K562 (cell line): ENCODE measurements at regions not wholly inside any gene's neighbourhood (a gene's known extent, or its start where the extent isn't known, plus 50 kb on each side); places are given as distances from the start of the nearest gene placed in this dataset.

Experiments used
- ATAC-seq: fragments of 200-7000 bp; cut with Tn5 transposase; 3 replicates; pipeline ENCODE4 v1.9.1; 2020; ENCODE audit warnings: moderate library complexity
- BruUV-seq: library from RNA; stranded (reverse); fragments of 400-500 nt; replicated peaks from 2 replicates; lab custom pipeline; 2021; lab: Mats Ljungman, UMichigan
- CTCF ChIA-PET: fragments of 300-600 bp; formaldehyde crosslinking; extraction: SDS; loops from one replicate; lab custom pipeline; 2021; ENCODE audit warnings: low intra/inter-chr PET ratio; lab: Yijun Ruan, JAX
- POLR2A ChIA-PET: fragments of 300-600, 350-650 bp; sonication (Branson Sonifier 250); formaldehyde crosslinking; extraction: SDS; loops from one replicate; lab custom pipeline; 2021; ENCODE audit warnings: antibody characterized with exemption, inconsistent platforms; lab: Yijun Ruan, JAX
- DNase-seq, 4 experiments: peaks; one replicate each; pipeline versions ENCODE4 v3.0.0 to v3.0.0-alpha.2; 2011 to 2018; ENCODE audit warnings: low spot score in 3 of 4, mixed read lengths in 3 of 4; ENCODE audit errors: extremely low read depth in 1 of 4
- FAIRE-seq: peaks from 2 replicates; lab custom pipeline; 2011; peaks lifted over from hg19 to GRCh38; lab: Jason Lieb, UNC
- H2AFZ ChIP-seq: 2 replicates; pipeline ENCODE4 v1.6.0; 2011; ENCODE audit warnings: low read depth, low read length, control low read depth, inconsistent platforms
- H3K27ac ChIP-seq: fragments of 200-600 bp; 3 replicates; pipeline ENCODE4 v1.8.0; 2011; ENCODE audit warnings: low read depth, mild to moderate bottlenecking, control low read depth, inconsistent platforms, low read length, moderate library complexity, mixed read lengths; ENCODE audit errors: extremely low read depth
- H3K27me3 ChIP-seq, 2 experiments: fragments of 300-600 bp in 1 of 2; 2 replicates in 1 of 2; 3 replicates in 1 of 2; pipeline versions ENCODE4 v1.6.0 to v1.8.0; 2011; ENCODE audit warnings: inconsistent platforms in 2 of 2, low read length in 2 of 2, mild to moderate bottlenecking in 1 of 2, mixed read lengths in 1 of 2, moderate library complexity in 1 of 2; ENCODE audit not compliant: control insufficient read depth in 2 of 2, insufficient read depth in 2 of 2
- H3K36me3 ChIP-seq: fragments of 300-600 bp; 3 replicates; pipeline ENCODE4 v1.8.0; 2011; ENCODE audit warnings: mild to moderate bottlenecking, low read length, inconsistent platforms; ENCODE audit not compliant: control insufficient read depth, insufficient read depth
- H3K4me1 ChIP-seq, 2 experiments: fragments of 200-600 bp in 1 of 2; replicated peaks in 1 of 2; 2 replicates in 1 of 2; 3 replicates in 1 of 2; pipeline versions ENCODE4 v1.5.1 to v1.8.0; 2011; ENCODE audit warnings: inconsistent platforms in 2 of 2, low read length in 2 of 2, mild to moderate bottlenecking in 1 of 2, mixed read lengths in 1 of 2, moderate library complexity in 1 of 2; ENCODE audit not compliant: control insufficient read depth in 2 of 2, insufficient read depth in 2 of 2
- H3K4me2 ChIP-seq: 2 replicates; pipeline ENCODE4 v1.6.1; 2011; ENCODE audit warnings: low read length, control low read depth, inconsistent platforms, mixed read lengths; ENCODE audit not compliant: insufficient read depth
- H3K4me3 ChIP-seq: fragments of 200-600 bp; sonication (generic), shearing (Covaris generic); 2 replicates; pipeline ENCODE4 v1.5.1; 2016; ENCODE audit warnings: control low read depth, inconsistent platforms
- H3K79me2 ChIP-seq: fragments of 200-600 bp; 3 replicates; pipeline ENCODE4 v1.8.0; 2011; ENCODE audit warnings: low read length, inconsistent platforms; ENCODE audit not compliant: control insufficient read depth, insufficient read depth
- H3K9ac ChIP-seq, 2 experiments: 2 replicates each; pipeline versions ENCODE4 v1.6.0 to v1.6.1; 2011; ENCODE audit warnings: low read depth in 2 of 2, low read length in 2 of 2, control low read depth in 1 of 2, inconsistent platforms in 1 of 2, mild to moderate bottlenecking in 1 of 2, mixed read lengths in 1 of 2; ENCODE audit not compliant: insufficient read depth in 1 of 2
- H3K9me1 ChIP-seq: one replicate; pipeline ENCODE4 v1.6.0; 2011; ENCODE audit warnings: inconsistent platforms, mild to moderate bottlenecking, low read length, moderate library complexity; ENCODE audit not compliant: control insufficient read depth, insufficient read depth
- H3K9me3 ChIP-seq: replicated peaks from 2 replicates; pipeline ENCODE4 v1.5.1; 2011; ENCODE audit warnings: low read depth, low read length, inconsistent platforms; ENCODE audit not compliant: control insufficient read depth, insufficient read depth
- H4K20me1 ChIP-seq: replicated peaks from 2 replicates; pipeline ENCODE4 v1.6.1; 2011; ENCODE audit warnings: low read length, inconsistent platforms, mixed read lengths; ENCODE audit not compliant: control insufficient read depth, insufficient read depth
- BRF1 ChIP-seq: IDR thresholded peaks from 3 replicates; pipeline ENCODE4 v1.6.1; 2011; ENCODE audit warnings: borderline replicate concordance, mild to moderate bottlenecking; ENCODE audit not compliant: insufficient read length; ENCODE audit errors: extremely low read depth
- HMGXB4 ChIP-seq: sonication (generic); formaldehyde crosslinking; IDR thresholded peaks from 2 replicates; pipeline ENCODE4 v1.8.1; 2023; ENCODE audit warnings: mild to moderate bottlenecking, missing genetic modification reagents
- IFI16 ChIP-seq: fragments of 250-450 bp; sonication (Bioruptor Pico); IDR thresholded peaks from 2 replicates; pipeline ENCODE4 v2.1.2; 2022; ENCODE audit warnings: mild to moderate bottlenecking, inconsistent platforms
- MAFF ChIP-seq: IDR thresholded peaks from 2 replicates; pipeline ENCODE4 v1.6.1; 2012; ENCODE audit warnings: low read length, improper control_type of control experiment
- NFXL1 ChIP-seq: fragments of 450-650 bp; formaldehyde crosslinking; IDR thresholded peaks from 2 replicates; pipeline ENCODE4 v1.4.0; 2021; ENCODE audit warnings: mild to moderate bottlenecking
- STAT5B ChIP-seq: fragments of 250-450 bp; sonication (Bioruptor Pico); IDR thresholded peaks from 2 replicates; pipeline ENCODE4 v1.8.0; 2021; ENCODE audit warnings: mild to moderate bottlenecking, inconsistent platforms
- ZBTB17 ChIP-seq: fragments of 450-650 bp; formaldehyde crosslinking; IDR thresholded peaks from 2 replicates; pipeline ENCODE4 v1.4.0; 2020; ENCODE audit warnings: mild to moderate bottlenecking
- ZNF224 ChIP-seq: sonication (generic); formaldehyde crosslinking; IDR thresholded peaks from 2 replicates; pipeline ENCODE4 v1.8.0; 2022; ENCODE audit warnings: mild to moderate bottlenecking, missing genetic modification reagents
- WGBS: fragments of 100-300 bp; shearing (Covaris generic); methylation state at CpG from one replicate; pipeline ENCODE4 v1.1.6; 2016; ENCODE audit warnings: low coverage, mixed read lengths; ENCODE audit not compliant: insufficient coverage; ENCODE audit errors: missing lambda C conversion rate; 5-methylcytosine and 5-hydroxymethylcytosine counted together
- in situ Hi-C: fragments of 300-500 bp; cut with MboI; formaldehyde crosslinking; loops from 4 replicates; pipeline ENCODE4 v1.15.0; 2018; ENCODE audit warnings: inconsistent platforms, mixed read lengths
- intact Hi-C: fragments of 100-400 bp; cut with micrococcal nuclease; formaldehyde crosslinking; loops from 2 replicates; pipeline ENCODE4 v1.14.2; 2022

- Histone ChIP-seq H3K27ac (no peak overlapping the region), H2AFZ (no peak overlapping the region), H3K36me3 (no peaks in the 10 kb centered on the region), H3K79me2 (no peaks in the 10 kb centered on the region), H3K9ac (no peak overlapping the region), H3K27me3 (no peaks in the 10 kb centered on the region), H3K4me3 (no peak overlapping the region), H3K4me2 (no peak overlapping the region), H4K20me1 (no peaks in the 10 kb centered on the region), H3K4me1 (no peaks in the 10 kb centered on the region), H3K9me3 (no peaks in the 10 kb centered on the region), H3K9me1 (no peaks in the 10 kb centered on the region)
- ATAC-seq: no peak
- intact Hi-C loops (no loop called here), in situ Hi-C loops (no loop called here)
- no peak for DNase-seq
- CTCF ChIA-PET: no interaction called here
- WGBS: 15% methylated on average over 2 of the region's 3 CpGs
- FAIRE-seq: no peak
- no peak for TF ChIP-seq MAFF
- TF ChIP-seq IFI16: no peak
- no peak for TF ChIP-seq NFXL1 (CRISPR knock-in tag)
- TF ChIP-seq HMGXB4 (CRISPR knock-in tag): no peak
- TF ChIP-seq BRF1: no peak
- TF ChIP-seq STAT5B (CRISPR knock-in tag): no peak
- no peak for TF ChIP-seq ZNF224 (CRISPR knock-in tag)
- no peak for TF ChIP-seq ZBTB17 (CRISPR knock-in tag)
- POLR2A ChIA-PET: no interaction called here
- no TSS peak for BruUV-seq
Observed at GRCh38 chr2:76256458-76257088, 545.9 kb upstream of the GCFC2 start.
